GM18511 (cell line): ENCODE measurements at regions not wholly inside any gene's neighbourhood (a gene's known extent, or its start where the extent isn't known, plus 50 kb on each side); places are given as distances from the start of the nearest gene placed in this dataset.
"Not testable (repeated sequence)": the region's sequence is repeated elsewhere in the genome, so short reads cannot be mapped to it uniquely, and the experiment has no call there.

Experiments
- ATAC-seq: cut with Tn5 transposase; IDR thresholded peaks from one replicate; pipeline ENCODE4 v1.9.1; 2021; ENCODE audit warnings: mild to moderate bottlenecking, moderate library complexity; ENCODE audit not compliant: unreplicated experiment

DNA sequence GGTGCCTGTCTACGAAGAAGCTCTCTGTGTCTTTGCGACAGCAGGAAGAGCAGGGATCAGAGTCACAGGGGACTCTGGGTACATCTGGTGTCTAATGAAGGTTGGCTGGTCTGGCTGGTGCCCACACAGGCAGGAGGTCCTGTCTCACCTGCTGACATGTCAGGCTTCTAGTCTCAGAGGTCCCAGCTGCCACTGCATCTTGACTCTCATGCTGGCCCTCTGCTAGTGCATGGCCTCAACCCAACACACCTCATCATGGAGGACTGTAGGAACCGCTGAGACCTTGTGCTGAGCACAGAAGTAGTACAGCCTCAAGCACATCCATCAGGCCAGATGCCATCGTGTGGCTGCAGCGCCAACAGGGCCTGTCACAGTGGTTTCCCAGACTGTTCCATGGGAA lies 206.1 kb upstream of the NR2F2 start:
- ATAC-seq = no peak

GRCh38 chr15:96125721-96126415 lies 204.6 kb upstream of the NR2F2 start:
- no peak for ATAC-seq

DNA sequence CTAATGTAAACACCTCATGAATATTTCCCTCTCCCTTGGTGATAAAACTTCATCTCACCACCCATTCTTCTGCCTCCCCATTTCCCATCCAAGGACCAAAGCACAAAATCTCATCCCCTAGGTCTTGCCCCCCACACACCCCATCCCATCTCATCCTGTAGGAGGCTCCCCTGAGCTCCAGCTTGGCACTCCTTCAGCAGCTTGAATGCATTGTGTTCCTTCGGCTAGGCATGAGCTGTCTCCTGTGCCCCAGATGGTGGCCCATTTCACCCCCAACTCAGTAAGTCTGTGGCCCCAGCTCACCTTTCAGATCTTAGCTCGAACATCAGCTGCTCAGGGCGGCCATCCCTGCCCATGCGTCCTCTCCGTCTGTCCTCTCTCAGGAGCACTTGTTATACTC lies 203.6 kb upstream of the NR2F2 start:
- no peak for ATAC-seq

- no peak for ATAC-seq
These were observed 199.8 kb upstream of the NR2F2 start for GRCh38 chr15:96130734-96131133.

DNA sequence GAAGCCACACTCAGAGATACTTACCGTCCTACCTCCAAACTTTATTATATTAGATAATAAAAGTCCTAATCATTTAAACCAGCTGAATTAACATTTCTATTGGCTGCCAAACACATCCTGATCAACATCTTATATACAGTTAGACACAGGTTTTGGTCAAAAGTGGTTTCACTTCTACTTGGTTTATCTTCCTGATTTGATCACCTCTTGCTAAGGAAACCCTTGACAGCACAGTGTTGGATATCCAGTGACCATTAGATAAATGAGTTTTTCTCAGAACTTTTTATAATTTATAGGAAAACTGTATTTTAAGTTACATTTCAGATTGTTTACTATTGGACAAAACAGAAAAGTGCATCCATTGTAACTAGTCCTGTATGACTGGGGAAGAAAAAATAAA lies 198.4 kb upstream of the NR2F2 start:
- ATAC-seq = no peak

DNA sequence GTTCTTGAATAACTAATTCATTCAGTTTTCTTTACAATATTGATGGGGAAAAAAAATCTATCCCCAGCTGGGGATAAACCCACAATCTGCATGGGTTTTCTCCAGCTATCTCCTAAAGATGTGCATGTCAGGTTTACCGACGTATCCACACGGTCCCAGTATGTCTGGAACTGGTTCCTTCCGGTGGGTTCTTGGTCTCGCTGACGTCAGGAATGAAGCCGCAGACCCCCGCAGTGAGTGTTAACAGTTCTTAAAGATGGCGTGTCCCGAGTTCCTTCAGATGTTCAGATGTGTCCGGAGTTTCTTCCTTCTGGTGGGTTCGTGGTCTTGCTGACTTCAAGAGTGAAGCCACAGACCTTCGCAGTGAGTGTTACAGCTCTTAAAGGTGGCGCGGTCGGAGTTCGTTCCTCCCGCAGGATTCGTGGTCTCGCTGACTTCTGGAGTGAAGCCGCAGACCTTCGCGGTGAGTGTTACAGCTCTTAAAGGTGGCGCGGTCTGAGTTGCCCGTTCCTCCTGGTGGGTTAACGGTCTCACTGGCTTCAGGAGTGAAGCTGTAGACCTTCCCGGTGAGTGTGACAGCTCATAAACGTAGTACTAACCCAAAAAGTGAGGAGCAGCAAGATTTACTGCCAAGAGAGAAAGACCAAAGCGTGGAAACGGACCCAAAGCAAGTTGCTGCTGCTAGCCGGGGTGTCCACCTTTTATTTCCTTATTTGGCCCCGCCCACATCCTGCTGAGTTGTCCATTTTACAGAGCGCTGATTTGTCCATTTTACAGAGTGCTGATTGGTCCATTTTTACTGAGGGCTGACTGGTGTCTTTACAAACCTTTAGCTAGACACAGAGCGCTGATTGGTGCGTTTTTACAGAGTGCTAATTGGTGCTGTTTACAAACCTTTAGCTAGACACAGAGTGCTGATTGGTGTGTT lies 195.1 kb upstream of the NR2F2 start:
- no peak for ATAC-seq

DNA sequence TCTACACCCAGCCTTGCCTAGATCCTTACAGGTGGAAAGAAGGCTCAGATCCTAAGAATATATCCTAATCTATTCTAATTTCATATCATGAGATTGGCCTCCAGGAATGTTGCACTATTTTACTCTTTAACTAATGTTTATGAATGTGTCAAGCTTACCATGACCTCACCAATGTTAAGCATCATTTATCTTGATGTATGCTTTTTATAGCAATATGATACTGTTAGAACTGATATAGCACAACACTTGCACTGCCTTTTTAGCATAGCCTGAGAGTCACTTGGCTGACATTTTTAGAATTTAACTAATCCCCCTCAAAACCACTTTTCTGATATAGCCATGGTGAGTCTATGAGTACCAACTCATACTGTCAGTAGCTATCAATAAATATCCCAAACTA lies 191.5 kb upstream of the NR2F2 start:
- ATAC-seq = no peak

GRCh38 chr15:96142498-96142897 lies 188.0 kb upstream of the NR2F2 start:
- ATAC-seq = no peak

GRCh38 chr15:96144734-96145133 lies 185.8 kb upstream of the NR2F2 start:
- ATAC-seq = no peak

GRCh38 chr15:96146726-96147125 lies 183.8 kb upstream of the NR2F2 start:
- ATAC-seq = no peak

- ATAC-seq = no peak
These were observed 183.2 kb upstream of the NR2F2 start for GRCh38 chr15:96147267-96147666.

GRCh38 chr15:96150254-96150653 lies 180.2 kb upstream of the NR2F2 start:
- ATAC-seq = no peak

DNA sequence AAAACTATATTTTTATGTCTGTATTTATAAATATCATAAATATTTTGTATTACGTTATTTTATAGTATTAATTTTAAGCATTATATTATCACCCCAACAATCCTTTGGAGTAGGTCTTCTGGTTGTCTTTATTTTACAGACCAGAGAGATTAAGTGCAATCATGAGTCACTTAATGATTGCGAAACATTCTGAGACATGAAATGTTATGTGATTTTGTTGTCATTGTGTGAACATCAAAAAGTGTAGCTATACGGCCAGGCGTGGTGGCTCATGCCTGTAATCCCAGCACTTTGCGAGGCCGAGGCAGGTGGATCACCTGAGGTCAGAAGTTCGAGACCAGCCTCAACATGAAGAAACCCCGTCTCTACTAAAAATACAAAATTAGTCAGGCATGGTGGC lies 178.8 kb upstream of the NR2F2 start:
- not testable (repeated sequence) for ATAC-seq

- no peak for ATAC-seq
These were observed 176.6 kb upstream of the NR2F2 start for GRCh38 chr15:96153929-96154328.

GRCh38 chr15:96158938-96159337 lies 171.6 kb upstream of the NR2F2 start:
- no peak for ATAC-seq

DNA sequence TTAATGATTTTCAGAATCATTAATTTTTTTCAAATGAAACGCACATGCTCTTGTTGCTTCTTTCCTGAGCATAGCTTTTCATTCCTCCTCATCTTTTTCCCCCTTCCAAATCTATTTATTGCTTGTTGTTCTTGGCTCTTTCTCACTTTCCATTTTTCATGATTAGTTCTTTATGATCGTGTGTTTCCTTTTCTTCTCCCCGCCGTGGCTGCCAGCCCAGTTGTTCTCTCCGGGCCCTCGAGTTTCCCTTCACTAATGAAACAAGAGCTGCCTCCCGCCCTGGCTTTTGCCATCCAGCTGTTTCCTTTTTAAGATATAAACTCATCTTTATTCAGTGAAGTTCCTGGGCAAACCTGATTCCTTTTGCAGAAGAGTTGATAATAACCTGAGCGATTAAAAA lies 170.2 kb upstream of the NR2F2 start:
- no peak for ATAC-seq

- ATAC-seq = no peak
These were observed 169.7 kb upstream of the NR2F2 start for GRCh38 chr15:96160800-96161199.

- no peak for ATAC-seq
These were observed 168.2 kb upstream of the NR2F2 start for GRCh38 chr15:96162322-96162721.

DNA sequence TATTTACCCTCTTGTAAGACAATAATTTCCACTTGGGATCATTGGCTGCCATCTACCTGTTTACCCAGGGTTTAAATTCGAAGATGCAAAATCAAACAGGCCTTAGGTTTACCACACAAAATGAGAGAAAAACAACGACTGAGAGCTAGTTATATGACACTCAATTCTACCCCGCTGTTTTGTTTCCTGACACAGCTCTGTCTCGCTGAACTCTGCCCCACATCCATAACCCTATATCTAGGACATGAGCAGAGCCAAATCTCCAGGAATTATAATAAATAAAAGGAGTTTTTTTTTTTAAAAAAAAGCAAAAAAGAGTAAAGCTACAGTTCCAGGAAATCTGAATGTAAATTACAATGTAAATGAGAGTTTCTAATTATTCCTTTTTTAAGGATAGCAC lies 165.4 kb upstream of the NR2F2 start:
- ATAC-seq = no peak

GRCh38 chr15:96165775-96166174 lies 164.7 kb upstream of the NR2F2 start:
- no peak for ATAC-seq

DNA sequence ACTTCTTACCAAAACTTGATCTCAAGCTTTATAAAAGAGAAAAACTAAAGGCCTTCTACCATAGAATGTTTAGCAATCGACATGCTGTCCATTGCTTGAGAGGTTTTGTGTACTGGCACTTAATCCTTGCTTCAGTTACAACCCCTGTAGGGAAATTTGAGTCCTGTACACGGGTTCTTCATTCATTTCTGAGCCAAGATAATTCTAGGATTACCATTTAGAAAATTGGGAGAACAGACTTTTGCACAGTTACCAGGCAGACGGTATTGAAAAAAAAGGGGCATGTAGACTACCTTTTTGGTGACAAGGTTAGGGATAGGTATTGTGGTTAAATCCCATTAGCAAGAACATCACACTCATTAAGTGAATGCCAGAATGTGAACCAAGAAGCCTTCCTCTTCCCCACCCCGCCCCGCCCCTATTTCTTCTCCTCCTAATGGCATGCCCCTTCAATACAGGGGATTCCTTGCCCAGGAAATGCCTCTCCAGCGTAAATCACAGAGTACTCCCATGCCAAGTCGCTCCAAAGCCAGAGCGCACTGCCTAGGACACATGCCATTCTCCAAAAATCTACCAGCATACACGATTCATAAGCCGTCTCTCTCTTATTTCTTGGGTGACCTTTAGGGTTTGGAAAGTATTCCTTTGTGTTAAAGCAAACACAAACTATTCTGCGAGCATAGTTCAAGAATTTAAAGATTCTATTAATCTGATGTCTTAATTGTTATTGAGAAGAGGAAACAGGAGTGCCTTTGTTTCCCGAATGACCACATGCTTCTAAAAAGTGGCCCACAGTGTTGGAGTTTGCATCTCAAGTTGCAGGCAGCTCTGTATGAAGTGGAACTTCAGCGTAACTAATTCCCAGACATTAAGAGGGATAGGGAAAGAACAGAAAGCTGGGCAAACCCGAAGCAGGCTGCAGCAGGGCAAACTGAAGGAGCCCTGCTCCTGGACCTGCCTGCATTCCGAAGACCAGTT lies 164.0 kb upstream of the NR2F2 start:
- ATAC-seq = no peak
